Esophagus muscularis mucosa (tissue), 4 donors: ENCODE measurements at regions not wholly inside any gene's neighbourhood (a gene's known extent, or its start where the extent isn't known, plus 50 kb on each side); places are given as distances from the start of the nearest gene placed in this dataset.

Experiments used
- DNase-seq: peaks from one replicate; pipeline ENCODE4 v3.0.0-alpha.2; 2017; ENCODE audit errors: extremely low spot score
- H3K27ac ChIP-seq, 4 donors: fragments of 200-600 bp; sonication (generic); replicated peaks in 1 of 4; 1 replicate in 3 of 4; 2 replicates in 1 of 4; pipeline ENCODE4 v1.5.1; 2016 to 2019; ENCODE audit warnings: mild to moderate bottlenecking in 1 of 4
- H3K27me3 ChIP-seq, 4 donors: fragments of 200-600 bp; sonication (generic); one replicate each; pipeline versions ENCODE4 v1.5.1 to v1.6.0; 2016 to 2019
- H3K36me3 ChIP-seq, 4 donors: fragments of 200-600 bp; sonication (generic); one replicate each; pipeline ENCODE4 v1.5.1; 2016 to 2019
- H3K4me1 ChIP-seq, 4 donors: fragments of 200-600 bp; sonication (generic); one replicate each; pipeline ENCODE4 v1.5.1; 2016 to 2019
- H3K4me3 ChIP-seq, 4 donors: fragments of 200-600 bp; sonication (generic); 1 replicate in 2 of 4; 2 replicates in 2 of 4; pipeline ENCODE4 v1.5.1; 2016 to 2019; ENCODE audit warnings: mild to moderate bottlenecking in 4 of 4, moderate library complexity in 1 of 4
- H3K9me3 ChIP-seq, 4 donors: fragments of 200-600 bp; sonication (generic); 1 replicate in 3 of 4; 2 replicates in 1 of 4; pipeline ENCODE4 v1.5.1; 2016 to 2019
- EP300 ChIP-seq: sonication (generic); formaldehyde crosslinking; IDR thresholded peaks from one replicate; pipeline ENCODE4 v1.6.1; 2017; ENCODE audit warnings: antibody characterized with exemption
- POLR2A ChIP-seq: fragments of 450-650 bp; IDR thresholded peaks from one replicate; pipeline ENCODE4 v1.6.1; 2017; ENCODE audit warnings: antibody characterized with exemption, moderate library complexity, mild to moderate bottlenecking, low read depth
- POLR2AphosphoS5 ChIP-seq, 2 donors: sonication (generic); formaldehyde crosslinking; IDR thresholded peaks; one replicate each; pipeline ENCODE4 v1.6.1; 2017; ENCODE audit warnings: antibody characterized with exemption in 2 of 2
- WGBS: methylation state at CpG from one replicate; pipeline ENCODE4 v1.1.5; 2018; 5-methylcytosine and 5-hydroxymethylcytosine counted together
- intact Hi-C: fragments of 100-400 bp; cut with DNase I; formaldehyde crosslinking; loops from one replicate; pipeline ENCODE4 v1.15.1; 2023
- TF ChIP-seq, protein P1 (sequence below), 3 experiments: fragments of 200-600 bp in 2 of 3; fragments of 450-650 bp in 1 of 3; sonication (generic) in 2 of 3; IDR thresholded peaks; one replicate each; pipeline ENCODE4 v1.5.1; 2017 to 2019; ENCODE audit warnings: antibody characterized with exemption in 3 of 3, mild to moderate bottlenecking in 2 of 3, moderate library complexity in 1 of 3

DNA sequence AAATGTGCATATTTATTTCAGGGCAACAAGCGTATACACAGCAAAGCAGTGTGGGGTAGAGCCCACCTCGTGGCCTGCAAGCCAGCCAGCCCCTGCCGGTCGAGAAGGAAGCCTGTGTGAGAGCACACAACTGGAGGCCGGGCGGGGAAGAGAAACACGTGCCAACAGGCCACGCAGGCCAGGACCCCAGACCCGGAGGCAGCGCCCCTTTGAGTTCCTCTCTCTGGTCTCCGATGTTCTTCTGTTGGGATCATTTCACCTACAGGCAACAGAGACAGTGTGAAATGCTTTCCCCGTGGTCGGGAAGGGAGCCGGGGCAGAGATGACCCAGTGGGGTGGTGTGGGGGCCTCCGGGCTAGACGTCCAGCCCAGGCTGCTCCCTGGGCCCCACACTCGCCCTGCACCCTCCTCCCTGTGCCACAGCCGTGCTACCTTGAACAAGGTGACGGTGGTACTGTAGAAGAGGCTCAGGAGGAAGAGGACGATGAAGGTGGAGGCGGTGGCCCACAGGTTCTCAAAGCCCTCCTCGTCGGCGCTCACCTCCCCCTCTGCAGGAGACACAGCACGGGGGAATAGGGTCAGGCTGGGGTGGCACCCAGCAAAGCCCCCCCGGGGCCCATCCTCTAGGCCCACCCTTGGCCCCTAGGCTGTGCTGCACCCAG is 325.5 kb downstream of the TMEM121 start:
- H3K27me3 ChIP-seq: no peaks in the 10 kb centered on the region
- no peak overlapping the region for H3K27ac ChIP-seq
- TF ChIP-seq EP300 (no peak), POLR2A (no peak), POLR2AphosphoS5 (IDR thresholded peaks at IDR 0.05) (no peak)
- TF ChIP-seq, protein P1, sequence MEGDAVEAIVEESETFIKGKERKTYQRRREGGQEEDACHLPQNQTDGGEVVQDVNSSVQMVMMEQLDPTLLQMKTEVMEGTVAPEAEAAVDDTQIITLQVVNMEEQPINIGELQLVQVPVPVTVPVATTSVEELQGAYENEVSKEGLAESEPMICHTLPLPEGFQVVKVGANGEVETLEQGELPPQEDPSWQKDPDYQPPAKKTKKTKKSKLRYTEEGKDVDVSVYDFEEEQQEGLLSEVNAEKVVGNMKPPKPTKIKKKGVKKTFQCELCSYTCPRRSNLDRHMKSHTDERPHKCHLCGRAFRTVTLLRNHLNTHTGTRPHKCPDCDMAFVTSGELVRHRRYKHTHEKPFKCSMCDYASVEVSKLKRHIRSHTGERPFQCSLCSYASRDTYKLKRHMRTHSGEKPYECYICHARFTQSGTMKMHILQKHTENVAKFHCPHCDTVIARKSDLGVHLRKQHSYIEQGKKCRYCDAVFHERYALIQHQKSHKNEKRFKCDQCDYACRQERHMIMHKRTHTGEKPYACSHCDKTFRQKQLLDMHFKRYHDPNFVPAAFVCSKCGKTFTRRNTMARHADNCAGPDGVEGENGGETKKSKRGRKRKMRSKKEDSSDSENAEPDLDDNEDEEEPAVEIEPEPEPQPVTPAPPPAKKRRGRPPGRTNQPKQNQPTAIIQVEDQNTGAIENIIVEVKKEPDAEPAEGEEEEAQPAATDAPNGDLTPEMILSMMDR (IDR thresholded peaks at IDR 0.05): no peak
- H3K4me3 ChIP-seq: no peak overlapping the region
- H3K4me1 ChIP-seq: no peaks in the 10 kb centered on the region
- DNase-seq: no peak
- intact Hi-C loops: no loop called here
- peaks cover 0 to 14% (median 0%) of the 10 kb centered on the region in 4 donors for H3K9me3 ChIP-seq
- WGBS: 85% methylated on average over 17 of the region's 26 CpGs
- H3K36me3 ChIP-seq: no peaks in the 10 kb centered on the region

DNA sequence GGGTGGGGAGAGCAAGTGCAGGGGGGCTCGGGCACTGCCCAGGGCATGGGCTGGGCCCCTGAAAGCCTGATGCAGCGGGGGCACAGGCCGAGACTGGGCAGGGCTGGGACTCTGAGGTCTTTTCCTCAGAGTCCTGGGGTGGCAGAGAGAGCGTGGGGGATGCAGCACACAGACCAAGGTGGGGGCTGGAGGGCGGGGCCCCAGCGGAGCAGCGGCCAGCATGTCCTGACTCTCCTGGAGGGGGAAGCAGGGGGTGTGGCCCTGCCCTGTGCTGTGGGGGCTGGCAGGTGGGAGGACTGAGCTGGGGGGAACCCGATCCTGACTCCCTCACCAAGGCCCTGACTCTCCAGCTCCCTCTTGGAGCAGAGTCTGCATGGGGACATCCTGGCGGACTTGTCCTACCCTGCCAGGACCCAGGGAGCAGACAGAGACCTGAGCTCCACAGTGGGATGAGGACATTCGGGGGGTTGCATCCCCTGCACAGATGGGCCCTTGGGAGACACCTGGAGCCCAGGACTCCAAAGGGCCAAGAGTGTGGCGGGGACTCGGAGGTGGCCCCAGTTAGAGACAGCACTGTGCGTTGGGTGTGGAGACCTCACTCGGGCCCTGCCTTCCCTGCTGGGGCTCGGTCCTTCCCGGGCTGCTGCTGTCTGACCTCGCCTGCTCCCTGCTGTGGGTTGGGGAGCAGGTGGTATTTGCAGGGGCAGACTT is 326.1 kb downstream of the TMEM121 start:
- H3K27me3 ChIP-seq: no peaks in the 10 kb centered on the region
- WGBS: 79% methylated on average over 11 of the region's 17 CpGs
- no peak overlapping the region for H3K4me3 ChIP-seq
- intact Hi-C loops: no loop called here
- no peaks in the 10 kb centered on the region for H3K4me1 ChIP-seq
- DNase-seq: no peak
- H3K36me3 ChIP-seq: no peaks in the 10 kb centered on the region
- TF ChIP-seq, protein P1 (IDR thresholded peaks at IDR 0.05): no peak
- TF ChIP-seq EP300 (no peak), POLR2AphosphoS5 (IDR thresholded peaks at IDR 0.05) (no peak), POLR2A (no peak)
- peaks cover 0 to 7% (median 0%) of the 10 kb centered on the region in 4 donors for H3K9me3 ChIP-seq
- no peak overlapping the region for H3K27ac ChIP-seq

DNA sequence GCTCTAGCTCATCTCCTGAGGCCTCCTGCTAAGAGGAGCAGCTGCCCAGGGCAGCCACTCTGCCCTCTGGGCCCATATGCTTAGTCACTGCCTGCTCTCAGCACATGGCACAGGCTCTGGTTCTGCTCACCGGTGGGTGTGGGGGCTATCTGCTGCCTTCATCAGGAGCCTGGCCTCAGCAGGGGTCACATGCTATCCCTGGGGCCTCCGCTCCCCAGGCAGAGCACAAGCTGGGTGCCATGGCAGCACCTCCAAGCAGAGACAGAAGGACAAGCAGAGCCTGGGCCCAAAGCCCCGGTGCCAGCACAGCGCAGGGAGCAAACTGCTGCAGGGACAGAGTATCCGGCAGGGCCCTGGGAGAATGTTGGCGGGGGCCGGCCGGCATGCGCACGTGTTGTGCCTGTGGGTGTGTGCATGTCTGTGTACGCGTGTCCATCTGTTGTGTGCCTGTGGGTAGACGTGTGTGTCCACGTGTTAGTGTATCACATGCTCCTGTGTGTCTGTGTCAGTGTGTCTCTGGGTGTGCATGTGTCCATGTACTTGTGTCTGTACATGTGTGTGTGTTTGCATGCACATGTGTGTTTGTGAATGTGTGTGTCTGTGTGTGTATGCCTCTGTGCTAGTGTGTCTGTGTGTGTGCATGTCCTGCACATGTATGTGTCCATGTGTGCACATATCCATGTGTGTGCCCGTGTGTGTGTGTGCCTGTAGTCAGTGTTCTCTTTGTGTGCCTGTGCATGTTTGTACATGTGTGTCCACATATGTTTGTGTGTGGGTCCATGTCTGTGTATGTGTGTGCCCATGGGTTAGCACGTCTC is 326.9 kb downstream of the TMEM121 start:
- intact Hi-C loops: no loop called here
- H3K4me3 ChIP-seq: no peak overlapping the region
- peaks cover 0 to 4% (median 0%) of the 10 kb centered on the region in 4 donors for H3K9me3 ChIP-seq
- DNase-seq: no peak
- no peak for TF ChIP-seq POLR2AphosphoS5 (IDR thresholded peaks at IDR 0.05)
- TF ChIP-seq POLR2A: no peak
- TF ChIP-seq, protein P1 (IDR thresholded peaks at IDR 0.05): no peak
- TF ChIP-seq EP300: no peak
- H3K4me1 ChIP-seq: no peaks in the 10 kb centered on the region
- no peaks in the 10 kb centered on the region for H3K36me3 ChIP-seq
- 91% methylated on average over 10 of the region's 16 CpGs for WGBS
- no peaks in the 10 kb centered on the region for H3K27me3 ChIP-seq
- H3K27ac ChIP-seq: no peak overlapping the region

DNA sequence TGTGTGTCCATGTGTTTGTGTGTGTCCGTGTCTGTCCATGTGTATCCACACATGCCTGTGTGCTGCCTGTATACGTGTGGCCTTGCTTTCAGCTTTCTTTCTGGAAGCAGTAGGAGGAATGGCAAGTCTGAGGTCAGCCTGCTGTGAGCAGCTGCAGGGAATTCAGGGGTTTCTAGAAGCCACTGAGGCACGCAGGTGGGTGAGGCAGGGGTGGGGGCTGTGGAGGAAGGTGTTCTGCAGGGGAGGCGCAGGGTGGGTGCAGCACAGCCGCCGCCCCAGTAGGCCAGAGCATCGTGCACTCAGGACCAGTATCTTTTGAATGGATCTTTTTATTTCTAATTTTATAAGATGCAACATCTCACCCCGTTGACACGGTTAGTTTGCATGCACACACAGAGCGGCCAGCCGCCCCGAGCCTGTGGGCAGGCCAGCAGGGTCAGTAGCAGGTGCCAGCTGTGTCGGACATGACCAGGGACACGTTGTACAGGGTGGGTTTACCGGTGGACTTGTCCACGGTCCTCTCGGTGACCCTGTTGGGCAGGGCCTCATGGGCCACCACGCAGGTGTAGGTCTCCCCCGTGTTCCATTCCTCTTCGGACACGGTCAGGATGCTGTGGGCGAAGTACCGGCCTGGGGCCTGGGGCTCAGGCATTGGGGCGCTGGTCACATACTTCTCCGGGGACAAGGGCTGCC is 327.7 kb downstream of the TMEM121 start:
- no peaks in the 10 kb centered on the region for H3K36me3 ChIP-seq
- intact Hi-C loops: no loop called here
- H3K9me3 ChIP-seq: no peaks in the 10 kb centered on the region
- no peaks in the 10 kb centered on the region for H3K27me3 ChIP-seq
- no peaks in the 10 kb centered on the region for H3K4me1 ChIP-seq
- no peak for TF ChIP-seq POLR2AphosphoS5 (IDR thresholded peaks at IDR 0.05)
- TF ChIP-seq EP300: no peak
- TF ChIP-seq, protein P1 (IDR thresholded peaks at IDR 0.05): no peak
- no peak for TF ChIP-seq POLR2A
- 90% methylated on average over 18 of the region's 25 CpGs for WGBS
- H3K4me3 ChIP-seq: no peak overlapping the region
- H3K27ac ChIP-seq: no peak overlapping the region
- DNase-seq: no peak
